GM20000 (cell line): ENCODE measurements at regions not wholly inside any gene's neighbourhood (a gene's known extent, or its start where the extent isn't known, plus 50 kb on each side); places are given as distances from the start of the nearest gene placed in this dataset.

Experiments
- DNase-seq: peaks from one replicate; pipeline ENCODE4 v3.0.0; 2012; ENCODE audit warnings: low spot score
- CTCF ChIP-seq: IDR thresholded peaks from 2 replicates; pipeline ENCODE4 v1.5.1; 2012; ENCODE audit warnings: mild to moderate bottlenecking, control low read depth; ENCODE audit errors: extremely low read depth, missing control alignments

DNA sequence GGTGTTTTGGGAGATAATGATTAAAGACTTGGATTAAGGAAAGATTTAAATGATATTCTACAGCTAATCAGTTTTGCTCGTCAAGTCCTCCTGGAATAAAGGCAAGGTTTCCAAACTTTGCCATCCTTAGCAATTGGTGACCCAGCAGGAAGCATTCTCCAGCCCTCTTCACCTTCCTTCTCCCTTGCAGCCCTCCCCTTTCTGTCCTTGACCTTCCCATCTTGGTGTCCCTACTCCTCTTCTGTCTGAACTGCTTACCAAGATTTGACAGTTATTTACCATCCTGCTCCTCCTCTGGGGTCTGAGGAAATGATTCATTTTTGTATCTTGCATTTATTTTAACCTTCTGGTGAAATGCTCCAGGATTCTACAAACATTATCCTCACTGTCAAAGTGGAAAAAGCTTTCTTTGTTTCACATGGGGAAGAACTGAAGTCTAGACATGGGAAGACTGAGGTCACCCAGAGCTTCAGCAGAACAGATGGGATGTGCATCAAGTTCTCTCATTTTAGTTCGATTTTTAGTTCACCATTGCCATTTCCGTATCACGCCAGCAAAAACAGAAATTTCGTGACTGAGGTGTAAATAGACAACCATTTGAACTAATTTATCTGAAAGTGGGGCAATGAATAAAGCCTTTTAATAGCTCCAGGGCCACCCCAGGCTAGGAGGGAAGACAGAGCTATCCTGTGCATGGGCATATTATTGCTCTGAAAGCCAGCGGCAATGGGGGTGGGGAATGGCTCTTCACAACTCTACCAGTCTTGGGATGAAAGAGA is 504.4 kb upstream of the PLXNA2 start:
- TF ChIP-seq CTCF: no peak
- no peak for DNase-seq

DNA sequence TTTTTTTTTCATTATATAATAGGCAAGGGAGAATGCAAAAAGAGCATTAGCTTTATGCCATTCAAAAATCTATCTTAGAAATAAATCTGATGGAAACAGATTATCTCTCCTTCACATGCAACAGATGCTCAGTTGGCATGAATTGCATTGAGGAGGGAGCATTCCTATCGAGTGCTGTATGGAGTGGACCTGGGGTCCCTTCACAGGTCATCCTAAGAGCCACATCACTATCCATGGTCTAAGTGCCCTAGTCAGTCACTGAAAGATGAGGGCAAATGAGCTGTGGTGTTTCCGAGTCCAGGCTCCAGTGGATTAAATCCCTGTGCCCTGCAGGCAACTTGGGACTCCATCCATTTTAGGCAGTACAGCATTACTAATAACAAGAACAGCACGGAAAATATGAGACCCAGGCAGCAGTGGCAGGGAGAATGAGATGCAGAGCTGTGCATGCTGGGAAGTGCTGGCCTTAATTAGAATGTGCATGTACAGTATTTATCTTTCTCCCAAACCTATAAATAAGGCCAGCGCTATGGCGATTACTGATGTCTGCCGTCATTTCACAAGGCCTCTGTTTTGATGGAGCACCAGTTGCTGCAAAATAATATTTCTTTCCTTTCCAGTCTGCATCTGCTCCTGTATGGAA is 512.3 kb upstream of the PLXNA2 start:
- TF ChIP-seq CTCF: no peak
- DNase-seq: no peak

DNA sequence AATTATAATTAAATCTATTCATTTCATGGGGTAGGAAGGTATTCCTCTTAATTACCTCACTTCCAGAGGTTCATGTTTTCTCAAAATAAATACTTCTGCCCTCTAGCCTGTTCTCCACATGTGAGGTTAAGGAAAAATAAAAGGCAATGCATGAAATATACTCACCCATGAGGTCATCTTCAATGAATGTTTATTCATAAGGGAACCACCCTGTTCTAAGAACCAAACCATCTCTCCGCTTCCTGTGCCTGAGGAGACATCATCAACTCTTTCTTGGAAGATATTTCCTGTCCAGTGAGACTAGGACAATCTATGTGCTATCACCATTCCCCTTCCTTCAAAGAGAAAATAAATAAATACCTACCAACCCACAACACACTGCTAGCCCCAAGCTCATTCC is 513.7 kb upstream of the PLXNA2 start:
- TF ChIP-seq CTCF: no peak

DNA sequence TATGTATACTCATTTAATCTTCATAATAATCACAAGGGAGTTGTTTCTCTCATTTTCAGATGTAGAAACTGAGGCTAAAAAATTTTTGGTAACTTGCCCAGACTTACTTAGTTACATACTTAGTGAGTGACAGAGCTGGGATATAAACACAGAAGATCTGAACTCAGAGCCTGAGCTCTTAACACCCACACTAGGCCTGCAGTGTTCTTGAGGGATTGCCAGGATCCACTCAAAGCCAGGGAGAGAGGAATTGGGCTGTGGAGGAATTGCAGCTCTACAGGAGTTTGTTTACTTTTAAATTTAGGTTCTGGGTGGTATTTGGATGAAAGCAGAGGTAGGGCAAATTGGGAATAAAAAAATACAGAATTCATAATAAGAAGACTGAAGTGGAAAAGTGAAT is 515.1 kb upstream of the PLXNA2 start:
- TF ChIP-seq CTCF: no peak
- DNase-seq: no peak

More for the DNA sequence above, 513.7 kb upstream of the PLXNA2 start:
- no peak for DNase-seq

DNA sequence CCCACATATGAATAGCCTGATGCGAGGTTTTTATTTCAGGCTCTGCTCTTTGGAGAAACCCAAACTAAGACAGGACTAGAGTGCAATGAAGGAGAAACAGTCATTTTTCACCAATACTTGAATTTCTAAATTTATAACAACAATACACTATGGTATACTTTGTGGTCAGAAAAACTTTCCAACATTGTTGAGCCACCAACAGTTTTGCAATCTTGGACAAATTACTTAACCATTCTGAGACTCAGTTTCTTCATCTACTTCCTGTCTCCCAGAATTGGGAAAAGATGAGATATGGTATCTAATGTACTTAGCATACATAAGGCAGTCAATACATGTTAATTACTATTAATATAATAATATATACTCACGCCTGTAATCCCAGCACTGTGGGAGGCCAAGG is 519.8 kb upstream of the PLXNA2 start:
- no peak for DNase-seq
- no peak for TF ChIP-seq CTCF

DNA sequence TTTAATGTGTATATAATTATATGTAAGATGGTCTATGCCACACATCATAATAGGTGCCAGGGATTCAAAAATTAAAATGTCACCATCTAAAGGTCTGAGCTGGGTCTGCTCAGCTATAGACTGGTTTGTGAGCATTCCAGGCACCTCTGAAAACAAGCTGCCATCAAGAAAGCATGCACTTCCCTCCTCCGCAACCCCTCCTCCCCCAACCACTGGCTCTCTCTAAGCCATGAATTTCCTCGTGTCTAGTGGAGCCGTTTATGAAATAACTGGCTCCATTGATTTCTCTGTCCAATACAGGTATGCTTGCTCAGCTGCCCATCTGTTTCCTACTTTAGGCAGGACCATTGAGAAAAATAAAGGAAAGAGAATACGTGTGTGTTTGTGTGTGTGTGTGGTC is 522.6 kb upstream of the PLXNA2 start:
- no peak for DNase-seq
- no peak for TF ChIP-seq CTCF

- no peak for DNase-seq
- no peak for TF ChIP-seq CTCF
Measured at GRCh38 chr1:208767816-208768215, 523.6 kb upstream of the PLXNA2 start.
